IgD-negative memory B cell (primary cell): ENCODE measurements at regions not wholly inside any gene's neighbourhood (a gene's known extent, or its start where the extent isn't known, plus 50 kb on each side); places are given as distances from the start of the nearest gene placed in this dataset.
"Not testable (repeated sequence)": the region's sequence is repeated elsewhere in the genome, so short reads cannot be mapped to it uniquely, and the experiment has no call there.

Experiments
- H3K27ac Mint-ChIP-seq, 3 donors: one replicate each; pipeline ENCODE4 v1.8.0; 2020 to 2022; ENCODE audit warnings: mild to moderate bottlenecking in 3 of 3, mixed read lengths in 3 of 3, moderate library complexity in 1 of 3
- H3K27me3 Mint-ChIP-seq: one replicate; pipeline ENCODE4 v1.8.0; 2021; ENCODE audit warnings: mixed read lengths
- H3K36me3 Mint-ChIP-seq: one replicate; pipeline ENCODE4 v1.8.0; 2020; ENCODE audit warnings: mild to moderate bottlenecking, mixed read lengths
- H3K4me1 Mint-ChIP-seq, 3 donors: one replicate each; pipeline ENCODE4 v1.8.0; 2020 to 2022; ENCODE audit warnings: mixed read lengths in 3 of 3, mild to moderate bottlenecking in 1 of 3
- H3K4me3 Mint-ChIP-seq, 4 donors: one replicate each; pipeline ENCODE4 v1.8.0; 2020 to 2022; ENCODE audit warnings: mild to moderate bottlenecking in 4 of 4, mixed read lengths in 4 of 4, moderate library complexity in 3 of 4
- H3K9me3 Mint-ChIP-seq, 3 donors: one replicate each; pipeline ENCODE4 v1.8.0; 2020 to 2021; ENCODE audit warnings: mixed read lengths in 3 of 3, mild to moderate bottlenecking in 1 of 3

- no peaks in the 10 kb centered on the region for H3K27me3 Mint-ChIP-seq
These were observed 1252.2 kb downstream of the JRKL start for GRCh38 chr11:97641988-97642387.

GRCh38 chr11:97645736-97646135 lies 1255.9 kb downstream of the JRKL start:
- H3K9me3 Mint-ChIP-seq: peaks cover 2 to 28% (median 7%) of the 10 kb centered on the region in 3 donors
- no peak overlapping the region for H3K27ac Mint-ChIP-seq
- no peak overlapping the region for H3K4me3 Mint-ChIP-seq
- H3K4me1 Mint-ChIP-seq: no peaks in the 10 kb centered on the region
- no peaks in the 10 kb centered on the region for H3K27me3 Mint-ChIP-seq
- H3K36me3 Mint-ChIP-seq: no peaks in the 10 kb centered on the region

More at GRCh38 chr11:97641988-97642387, 1252.2 kb downstream of the JRKL start:
- H3K27ac Mint-ChIP-seq: no peak overlapping the region
- no peaks in the 10 kb centered on the region for H3K4me1 Mint-ChIP-seq
- H3K9me3 Mint-ChIP-seq: peaks cover 1 to 16% (median 8%) of the 10 kb centered on the region in 3 donors
- no peaks in the 10 kb centered on the region for H3K36me3 Mint-ChIP-seq
- no peak overlapping the region for H3K4me3 Mint-ChIP-seq

- Mint-ChIP-seq H3K4me3 (no peak overlapping the region), H3K4me1 (no peaks in the 10 kb centered on the region), H3K36me3 (no peaks in the 10 kb centered on the region), H3K9me3 (peaks cover 0 to 3% (median 2%) of the 10 kb centered on the region in 3 donors), H3K27ac (no peak overlapping the region), H3K27me3 (no peaks in the 10 kb centered on the region)
These were observed 1266.5 kb downstream of the JRKL start for GRCh38 chr11:97656356-97656755.

GRCh38 chr11:97657852-97658251 lies 1268.0 kb downstream of the JRKL start:
- no peaks in the 10 kb centered on the region for H3K36me3 Mint-ChIP-seq
- H3K4me3 Mint-ChIP-seq: no peak overlapping the region
- no peaks in the 10 kb centered on the region for H3K4me1 Mint-ChIP-seq
- H3K27ac Mint-ChIP-seq: no peak overlapping the region
- no peaks in the 10 kb centered on the region for H3K27me3 Mint-ChIP-seq
- H3K9me3 Mint-ChIP-seq: peaks cover 0 to 3% (median 2%) of the 10 kb centered on the region in 3 donors

- H3K27me3 Mint-ChIP-seq: no peaks in the 10 kb centered on the region
- H3K4me3 Mint-ChIP-seq: no peak overlapping the region
- peaks cover 0 to 2% (median 0%) of the 10 kb centered on the region in 3 donors for H3K4me1 Mint-ChIP-seq
- H3K9me3 Mint-ChIP-seq: peaks cover 2 to 13% (median 3%) of the 10 kb centered on the region in 3 donors
- H3K27ac Mint-ChIP-seq: no peak overlapping the region
- H3K36me3 Mint-ChIP-seq: no peaks in the 10 kb centered on the region
These were observed 1277.2 kb downstream of the JRKL start for GRCh38 chr11:97667057-97667456.

GRCh38 chr11:97683733-97684132 lies 1293.9 kb downstream of the JRKL start:
- H3K4me3 Mint-ChIP-seq: no peak overlapping the region

GRCh38 chr11:97684486-97685439 lies 1295.0 kb downstream of the JRKL start:
- no peaks in the 10 kb centered on the region for H3K36me3 Mint-ChIP-seq
- H3K4me1 Mint-ChIP-seq: no peaks in the 10 kb centered on the region
- no peak overlapping the region for H3K27ac Mint-ChIP-seq

More at GRCh38 chr11:97683733-97684132, 1293.9 kb downstream of the JRKL start:
- no peaks in the 10 kb centered on the region for H3K36me3 Mint-ChIP-seq
- H3K27me3 Mint-ChIP-seq: no peaks in the 10 kb centered on the region
- H3K9me3 Mint-ChIP-seq: peaks cover 3 to 5% (median 5%) of the 10 kb centered on the region in 3 donors
- H3K4me1 Mint-ChIP-seq: no peaks in the 10 kb centered on the region
- no peak overlapping the region for H3K27ac Mint-ChIP-seq

GRCh38 chr11:97685695-97686094 lies 1295.9 kb downstream of the JRKL start:
- H3K4me1 Mint-ChIP-seq: no peaks in the 10 kb centered on the region
- no peak overlapping the region for H3K27ac Mint-ChIP-seq
- no peaks in the 10 kb centered on the region for H3K36me3 Mint-ChIP-seq
- H3K27me3 Mint-ChIP-seq: no peaks in the 10 kb centered on the region
- no peak overlapping the region for H3K4me3 Mint-ChIP-seq
- peaks cover 2 to 7% (median 2%) of the 10 kb centered on the region in 3 donors for H3K9me3 Mint-ChIP-seq

More at GRCh38 chr11:97684486-97685439, 1295.0 kb downstream of the JRKL start:
- Mint-ChIP-seq H3K27me3 (no peaks in the 10 kb centered on the region), H3K9me3 (peaks cover 2 to 10% (median 3%) of the 10 kb centered on the region in 3 donors), H3K4me3 (no peak overlapping the region)

- peaks cover 2 to 7% (median 2%) of the 10 kb centered on the region in 3 donors for H3K9me3 Mint-ChIP-seq
- no peak overlapping the region for H3K4me3 Mint-ChIP-seq
- no peak overlapping the region for H3K27ac Mint-ChIP-seq
- no peaks in the 10 kb centered on the region for H3K4me1 Mint-ChIP-seq
- no peaks in the 10 kb centered on the region for H3K27me3 Mint-ChIP-seq
- no peaks in the 10 kb centered on the region for H3K36me3 Mint-ChIP-seq
These were observed 1297.3 kb downstream of the JRKL start for GRCh38 chr11:97687111-97687510.

GRCh38 chr11:97691061-97691460 lies 1301.2 kb downstream of the JRKL start:
- no peaks in the 10 kb centered on the region for H3K36me3 Mint-ChIP-seq
- no peak overlapping the region for H3K27ac Mint-ChIP-seq
- peaks cover 2 to 11% (median 2%) of the 10 kb centered on the region in 3 donors for H3K9me3 Mint-ChIP-seq
- no peaks in the 10 kb centered on the region for H3K27me3 Mint-ChIP-seq
- H3K4me3 Mint-ChIP-seq: no peak overlapping the region
- H3K4me1 Mint-ChIP-seq: no peaks in the 10 kb centered on the region

GRCh38 chr11:97702951-97703350 lies 1313.1 kb downstream of the JRKL start:
- Mint-ChIP-seq H3K9me3 (peaks cover 3 to 5% (median 5%) of the 10 kb centered on the region in 3 donors), H3K4me3 (no peak overlapping the region), H3K27me3 (no peaks in the 10 kb centered on the region), H3K36me3 (no peaks in the 10 kb centered on the region), H3K4me1 (no peaks in the 10 kb centered on the region), H3K27ac (no peak overlapping the region)

- Mint-ChIP-seq H3K4me1 (no peaks in the 10 kb centered on the region), H3K27me3 (no peaks in the 10 kb centered on the region), H3K27ac (no peak overlapping the region)
These were observed 1314.0 kb downstream of the JRKL start for GRCh38 chr11:97703851-97704250.

GRCh38 chr11:97705441-97705840 lies 1315.3 kb upstream of the CNTN5 start:
- H3K9me3 Mint-ChIP-seq, H3K27ac Mint-ChIP-seq, H3K36me3 Mint-ChIP-seq, H3K27me3 Mint-ChIP-seq, H3K4me1 Mint-ChIP-seq, H3K4me3 Mint-ChIP-seq: not testable (repeated sequence)

More at GRCh38 chr11:97703851-97704250, 1314.0 kb downstream of the JRKL start:
- Mint-ChIP-seq H3K4me3 (no peak overlapping the region), H3K36me3 (no peaks in the 10 kb centered on the region), H3K9me3 (peaks cover 3 to 5% (median 5%) of the 10 kb centered on the region in 3 donors)

GRCh38 chr11:97717922-97718321 lies 1302.8 kb upstream of the CNTN5 start:
- H3K27me3 Mint-ChIP-seq: no peaks in the 10 kb centered on the region
- H3K36me3 Mint-ChIP-seq: no peaks in the 10 kb centered on the region
- no peaks in the 10 kb centered on the region for H3K4me1 Mint-ChIP-seq
- peaks cover 0 to 3% (median 3%) of the 10 kb centered on the region in 3 donors for H3K9me3 Mint-ChIP-seq
- H3K4me3 Mint-ChIP-seq: no peak overlapping the region
- H3K27ac Mint-ChIP-seq: no peak overlapping the region

GRCh38 chr11:97722065-97722464 lies 1298.7 kb upstream of the CNTN5 start:
- peaks cover 0 to 7% (median 2%) of the 10 kb centered on the region in 3 donors for H3K9me3 Mint-ChIP-seq
- H3K36me3 Mint-ChIP-seq: no peaks in the 10 kb centered on the region
- no peaks in the 10 kb centered on the region for H3K27me3 Mint-ChIP-seq
- H3K4me3 Mint-ChIP-seq: no peak overlapping the region
- H3K4me1 Mint-ChIP-seq: peaks cover 0 to 2% (median 0%) of the 10 kb centered on the region in 3 donors
- no peak overlapping the region for H3K27ac Mint-ChIP-seq
